Lung (tissue), 11 donors: ENCODE measurements at regions not wholly inside any gene's neighbourhood (a gene's known extent, or its start where the extent isn't known, plus 50 kb on each side); places are given as distances from the start of the nearest gene placed in this dataset.

ENCODE experiments used
- ATAC-seq: fragments of 200-7000 bp; cut with Tn5 transposase; one replicate; pipeline ENCODE4 v1.9.1; 2020; ENCODE audit warnings: moderate number of reproducible peaks; ENCODE audit not compliant: insufficient read depth, low FRiP score
- DNase-seq, 3 donors: peaks; one replicate each; pipeline ENCODE4 v3.0.0-alpha.2; 2013 to 2017
- H3K27ac ChIP-seq, 2 donors: one replicate each; pipeline ENCODE4 v1.5.1; 2013; ENCODE audit warnings: mild to moderate bottlenecking in 2 of 2, moderate library complexity in 2 of 2, control low read depth in 1 of 2, inconsistent platforms in 1 of 2, low read depth in 1 of 2, low read length in 1 of 2
- H3K27me3 ChIP-seq, 3 donors: one replicate each; pipeline ENCODE4 v1.5.1; 2013; ENCODE audit warnings: low read length in 2 of 3; ENCODE audit not compliant: control insufficient read depth in 3 of 3, insufficient read depth in 3 of 3
- H3K36me3 ChIP-seq, 4 donors: one replicate each; pipeline ENCODE4 v1.5.1; 2013; ENCODE audit warnings: low read length in 4 of 4, mild to moderate bottlenecking in 1 of 4, moderate library complexity in 1 of 4; ENCODE audit not compliant: control insufficient read depth in 4 of 4, insufficient read depth in 4 of 4
- H3K4me1 ChIP-seq, 5 donors: one replicate each; pipeline ENCODE4 v1.5.1; 2013; ENCODE audit warnings: low read length in 5 of 5, mild to moderate bottlenecking in 2 of 5, moderate library complexity in 1 of 5; ENCODE audit not compliant: control insufficient read depth in 5 of 5, insufficient read depth in 5 of 5
- H3K4me3 ChIP-seq: one replicate; pipeline ENCODE4 v1.5.1; 2013; ENCODE audit warnings: mild to moderate bottlenecking, control low read depth, moderate library complexity
- H3K9ac ChIP-seq, 2 donors: one replicate each; pipeline ENCODE4 v1.5.1; 2013; ENCODE audit warnings: low read length in 2 of 2, control low read depth in 1 of 2; ENCODE audit not compliant: insufficient read depth in 1 of 2
- H3K9me3 ChIP-seq, 4 donors: one replicate each; pipeline ENCODE4 v1.5.1; 2013; ENCODE audit warnings: low read length in 3 of 4, mild to moderate bottlenecking in 1 of 4, moderate library complexity in 1 of 4; ENCODE audit not compliant: control insufficient read depth in 4 of 4, insufficient read depth in 3 of 4
- whole genome bisulfite sequencing, 2 donors: extraction: QIAGEN DNeasy Blood & Tissue Kit; methylation state at CpG; one replicate each; pipeline ENCODE4 v1.1.7; 2013; 5-methylcytosine and 5-hydroxymethylcytosine counted together
- TF ChIP-seq, protein P1 (sequence below): IDR thresholded peaks from 2 replicates; pipeline ENCODE4 v1.5.1; 2012; ENCODE audit warnings: mild to moderate bottlenecking; ENCODE audit errors: control extremely low read depth, extremely low read depth
- donor health status: control.
- donor health status: control.
- donor health status: Bipolar disorder and iron deficiency.
- donor health status: healthy.
- donor health status: DM: yes; HTN: yes; CAD: no.

- no peaks in the 10 kb centered on the region for H3K4me1 ChIP-seq
- no peak overlapping the region for H3K27ac ChIP-seq
- H3K9ac ChIP-seq, result no peak overlapping the region
- ATAC-seq (no peak), DNase-seq (no peak)
- H3K36me3 ChIP-seq, result no peaks in the 10 kb centered on the region
- no peak overlapping the region for H3K4me3 ChIP-seq
- H3K27me3 ChIP-seq, result no peaks in the 10 kb centered on the region
- 87 to 88% methylated on average over 8 of the region's 8 CpGs for WGBS, 2 donors
- TF ChIP-seq, protein P1, sequence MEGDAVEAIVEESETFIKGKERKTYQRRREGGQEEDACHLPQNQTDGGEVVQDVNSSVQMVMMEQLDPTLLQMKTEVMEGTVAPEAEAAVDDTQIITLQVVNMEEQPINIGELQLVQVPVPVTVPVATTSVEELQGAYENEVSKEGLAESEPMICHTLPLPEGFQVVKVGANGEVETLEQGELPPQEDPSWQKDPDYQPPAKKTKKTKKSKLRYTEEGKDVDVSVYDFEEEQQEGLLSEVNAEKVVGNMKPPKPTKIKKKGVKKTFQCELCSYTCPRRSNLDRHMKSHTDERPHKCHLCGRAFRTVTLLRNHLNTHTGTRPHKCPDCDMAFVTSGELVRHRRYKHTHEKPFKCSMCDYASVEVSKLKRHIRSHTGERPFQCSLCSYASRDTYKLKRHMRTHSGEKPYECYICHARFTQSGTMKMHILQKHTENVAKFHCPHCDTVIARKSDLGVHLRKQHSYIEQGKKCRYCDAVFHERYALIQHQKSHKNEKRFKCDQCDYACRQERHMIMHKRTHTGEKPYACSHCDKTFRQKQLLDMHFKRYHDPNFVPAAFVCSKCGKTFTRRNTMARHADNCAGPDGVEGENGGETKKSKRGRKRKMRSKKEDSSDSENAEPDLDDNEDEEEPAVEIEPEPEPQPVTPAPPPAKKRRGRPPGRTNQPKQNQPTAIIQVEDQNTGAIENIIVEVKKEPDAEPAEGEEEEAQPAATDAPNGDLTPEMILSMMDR, result no peak
- H3K9me3 ChIP-seq, result no peaks in the 10 kb centered on the region
Measured at GRCh38 chr18:40473221-40474029, 1481.6 kb upstream of the PIK3C3 start.

GRCh38 chr18:40470723-40471122 lies 1484.3 kb upstream of the PIK3C3 start:
- Histone ChIP-seq H3K9me3 (no peaks in the 10 kb centered on the region), H3K27ac (no peak overlapping the region), H3K9ac (no peak overlapping the region), H3K4me3 (no peak overlapping the region), H3K36me3 (no peaks in the 10 kb centered on the region), H3K27me3 (no peaks in the 10 kb centered on the region), H3K4me1 (peaks cover 0 to 5% (median 0%) of the 10 kb centered on the region in 5 donors)
- TF ChIP-seq, protein P1, result no peak
- no peak for DNase-seq
- WGBS, 2 donors, result 76 to 79% methylated on average over 3 of the region's 3 CpGs
- no peak for ATAC-seq

- Histone ChIP-seq H3K36me3 (no peaks in the 10 kb centered on the region), H3K27ac (no peak overlapping the region), H3K4me3 (no peak overlapping the region), H3K9me3 (no peaks in the 10 kb centered on the region), H3K9ac (no peak overlapping the region), H3K27me3 (no peaks in the 10 kb centered on the region), H3K4me1 (peaks cover 0 to 5% (median 0%) of the 10 kb centered on the region in 5 donors)
- whole genome bisulfite sequencing, 2 donors, result 91 to 94% methylated on average over 4 of the region's 4 CpGs
- no peak for ATAC-seq
- TF ChIP-seq, protein P1, result no peak
- DNase-seq, result no peak
Measured at GRCh38 chr18:40469851-40470250, 1485.2 kb upstream of the PIK3C3 start.

GRCh38 chr18:40469316-40469715 lies 1485.7 kb upstream of the PIK3C3 start:
- H3K27me3 ChIP-seq, result no peaks in the 10 kb centered on the region
- H3K27ac ChIP-seq, result no peak overlapping the region
- H3K36me3 ChIP-seq, result no peaks in the 10 kb centered on the region
- TF ChIP-seq, protein P1, result no peak
- no peak overlapping the region for H3K9ac ChIP-seq
- H3K9me3 ChIP-seq, result no peaks in the 10 kb centered on the region
- ATAC-seq, result no peak
- H3K4me1 ChIP-seq, result peaks cover 0 to 5% (median 0%) of the 10 kb centered on the region in 5 donors
- DNase-seq, result no peak
- H3K4me3 ChIP-seq, result no peak overlapping the region
